ENCODE measurements at regions not wholly inside any gene's neighbourhood (a gene's known extent, or its start where the extent isn't known, plus 50 kb on each side); places are given as distances from the start of the nearest gene placed in this dataset.
A peak's percentile ranks its signal among the peaks of the same experiment; 100 is the strongest.

DNA sequence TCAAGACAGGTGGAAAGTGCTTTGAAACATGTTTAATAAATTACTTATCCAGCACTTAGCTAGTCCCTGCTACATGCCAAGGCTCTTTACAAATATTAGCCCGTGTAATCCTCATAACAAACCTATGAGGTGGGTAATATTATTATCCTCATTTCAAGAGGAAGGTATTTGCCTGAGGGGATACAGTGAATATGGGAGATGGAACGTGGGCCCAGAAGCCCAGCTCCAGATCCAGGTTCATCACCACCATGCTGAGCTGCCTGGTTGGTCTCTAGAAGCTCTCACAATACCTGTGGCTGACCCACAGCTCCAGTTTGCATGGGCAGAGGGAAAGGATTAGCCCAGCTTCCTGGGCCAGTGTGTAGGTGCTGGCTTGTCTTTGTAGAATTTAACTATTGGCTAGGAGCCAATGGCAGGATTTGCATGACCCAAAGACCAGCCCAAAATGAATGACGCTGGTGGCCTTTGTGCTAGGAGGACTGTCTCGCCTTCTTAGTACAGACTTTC lies 61.6 kb upstream of the ATP8B1 start:
- no peaks in the 10 kb centered on the region for H3K79me2 ChIP-seq (ENCODE audit: control insufficient read depth in 1 of 2, insufficient read depth in 2 of 2, low read length in 2 of 2)
- H2BK20ac ChIP-seq (ENCODE audit: low read length), result no peak overlapping the region
- H4K5ac ChIP-seq (ENCODE audit: insufficient read length, low read depth, low read length), result no peak overlapping the region
- TF ChIP-seq GABPA (IDR thresholded peaks at IDR 0.05; ENCODE audit: borderline replicate concordance, insufficient read depth, low read length) (no peak), EP300 (IDR thresholded peaks at IDR 0.05; ENCODE audit: borderline replicate concordance in 1 of 2, low read depth in 2 of 2, low read length in 2 of 2) (no peak), CTBP2 (IDR thresholded peaks at IDR 0.05; ENCODE audit: borderline replicate concordance, insufficient read depth, insufficient read length, low read length) (no peak), CHD2 (IDR thresholded peaks at IDR 0.05; ENCODE audit: low read length) (no peak), SAP30 (IDR thresholded peaks at IDR 0.05; ENCODE audit: insufficient read depth, insufficient replicate concordance, low read length) (no peak), FOSL1 (IDR thresholded peaks at IDR 0.05; ENCODE audit: insufficient read depth, low read depth, low read length) (no peak), SRF (IDR thresholded peaks at IDR 0.05; ENCODE audit: low read depth, low read length) (no peak)
- TF ChIP-seq, protein P1, sequence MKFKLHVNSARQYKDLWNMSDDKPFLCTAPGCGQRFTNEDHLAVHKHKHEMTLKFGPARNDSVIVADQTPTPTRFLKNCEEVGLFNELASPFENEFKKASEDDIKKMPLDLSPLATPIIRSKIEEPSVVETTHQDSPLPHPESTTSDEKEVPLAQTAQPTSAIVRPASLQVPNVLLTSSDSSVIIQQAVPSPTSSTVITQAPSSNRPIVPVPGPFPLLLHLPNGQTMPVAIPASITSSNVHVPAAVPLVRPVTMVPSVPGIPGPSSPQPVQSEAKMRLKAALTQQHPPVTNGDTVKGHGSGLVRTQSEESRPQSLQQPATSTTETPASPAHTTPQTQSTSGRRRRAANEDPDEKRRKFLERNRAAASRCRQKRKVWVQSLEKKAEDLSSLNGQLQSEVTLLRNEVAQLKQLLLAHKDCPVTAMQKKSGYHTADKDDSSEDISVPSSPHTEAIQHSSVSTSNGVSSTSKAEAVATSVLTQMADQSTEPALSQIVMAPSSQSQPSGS (IDR thresholded peaks at IDR 0.05; ENCODE audit: low read length), result no peak
- H2BK12ac ChIP-seq (ENCODE audit: low read depth, low read length), result no peak overlapping the region
- H3K14ac ChIP-seq (ENCODE audit: insufficient read length), result no peak overlapping the region
- no peak overlapping the region for H3K4ac ChIP-seq (replicated peaks; ENCODE audit: insufficient read length, low read depth, low read length)
- H3K4me2 ChIP-seq (ENCODE audit: insufficient read depth in 1 of 2, low read depth in 2 of 2, low read length in 2 of 2), result no peak overlapping the region
- POLR2A ChIA-PET (ENCODE audit: partially characterized antibody), result no interaction called here
- no peaks in the 10 kb centered on the region for H3K79me1 ChIP-seq (ENCODE audit: low read depth, low read length)
- no peak overlapping the region for H2BK5ac ChIP-seq (ENCODE audit: low read depth, low read length)
- H3K9me3 ChIP-seq (ENCODE audit: insufficient read depth in 2 of 2, low read depth in 1 of 2, low read length in 1 of 2), result no peaks in the 10 kb centered on the region
- 0 out of 2 replicates have a peak overlapping the region, but pooled peaks have one; percentile 66 for H2AFZ ChIP-seq (ENCODE audit: low read length)
- H3K4me3 ChIP-seq (ENCODE audit: extremely low read depth in 1 of 4, insufficient read depth in 2 of 4, low read depth in 3 of 4, low read length in 4 of 4), result no peak overlapping the region
- no peak for DNase-seq (ENCODE audit: low read depth in 1 of 2, low spot score in 2 of 2)
- H3K23me2 ChIP-seq (ENCODE audit: low read depth, low read length), result no peaks in the 10 kb centered on the region
- no peak overlapping the region for H3K56ac ChIP-seq (replicated peaks; ENCODE audit: insufficient read length, low read depth, low read length)
- H2BK15ac ChIP-seq (ENCODE audit: low read length), result no peak overlapping the region
- H2BK120ac ChIP-seq (replicated peaks; ENCODE audit: low read depth, low read length), result no peak overlapping the region
- H3K9ac ChIP-seq (replicated peaks in 1 of 4; ENCODE audit: extremely low read depth in 1 of 4, low read depth in 3 of 4, low read length in 3 of 4), result no peak overlapping the region
- H3K36me3 ChIP-seq (ENCODE audit: control insufficient read depth in 2 of 4, insufficient read depth in 4 of 4, low read length in 3 of 4), result no peaks in the 10 kb centered on the region
- FAIRE-seq, result no peak
- no peak overlapping the region for H3K18ac ChIP-seq (ENCODE audit: extremely low read depth, low read length)
- H4K20me1 ChIP-seq (replicated peaks in 1 of 2; ENCODE audit: control insufficient read depth in 1 of 2, insufficient read depth in 2 of 2, low read length in 2 of 2), result no peaks in the 10 kb centered on the region
- H3K27ac ChIP-seq (ENCODE audit: low read depth, low read length), result no peak overlapping the region
- H4K8ac ChIP-seq (ENCODE audit: extremely low read depth, insufficient read depth, low read length), result no peak overlapping the region
- no peaks in the 10 kb centered on the region for H3K27me3 ChIP-seq (replicated peaks in 1 of 4; ENCODE audit: control insufficient read depth in 3 of 4, extremely low read depth in 1 of 4, insufficient read depth in 3 of 4, low read length in 3 of 4)
- no peak overlapping the region for H2AK5ac ChIP-seq (ENCODE audit: low read depth, low read length)
- WGBS, 2 experiments (ENCODE audit: extremely low coverage in 1 of 2, insufficient coverage in 1 of 2, insufficient read length in 1 of 2, insufficient replicate concordance in 2 of 2, low coverage in 1 of 2, low lambda C conversion rate in 2 of 2, missing lambda C conversion rate in 1 of 2), result 84% methylated on average over 4 of the region's 4 CpGs; no CpG with 5 or more reads in 1 of the 2 experiments
- H3K4me1 ChIP-seq (replicated peaks in 1 of 4; ENCODE audit: control insufficient read depth in 3 of 4, insufficient read depth in 4 of 4, low read length in 3 of 4), result no peaks in the 10 kb centered on the region
- no peak overlapping the region for H3K23ac ChIP-seq (ENCODE audit: insufficient read length)
- CTCF ChIA-PET (ENCODE audit: partially characterized antibody), result interaction anchor here (0.9 to 1.9 kb wide), 3 partner anchors 17 to 105 kb away, joined by 3 to 5 read pairs (median 3); no protein-coding TSS in a partner anchor
- H4K91ac ChIP-seq (replicated peaks; ENCODE audit: insufficient read length, low read length), result no peak overlapping the region
